GM21381 (cell line): ENCODE measurements at regions not wholly inside any gene's neighbourhood (a gene's known extent, or its start where the extent isn't known, plus 50 kb on each side); places are given as distances from the start of the nearest gene placed in this dataset.

ENCODE experiments used
- ATAC-seq: cut with Tn5 transposase; IDR thresholded peaks from one replicate; pipeline ENCODE4 v1.9.1; 2021; ENCODE audit warnings: mild to moderate bottlenecking, moderate library complexity; ENCODE audit not compliant: unreplicated experiment

- no peak for ATAC-seq
Observed at GRCh38 chr2:18325118-18325517, 235.3 kb downstream of the RDH14 start.

- no peak for ATAC-seq
Observed at GRCh38 chr2:18319987-18320386, 240.5 kb downstream of the RDH14 start.

- ATAC-seq, result no peak
Observed at GRCh38 chr2:18317017-18317416, 243.4 kb downstream of the RDH14 start.

- no peak for ATAC-seq
Observed at GRCh38 chr2:18312818-18313217, 247.6 kb downstream of the RDH14 start.

GRCh38 chr2:18311420-18312195 is 248.8 kb downstream of the RDH14 start:
- no peak for ATAC-seq

- ATAC-seq, result no peak
Observed at GRCh38 chr2:18309627-18310026, 250.8 kb downstream of the RDH14 start.

- no peak for ATAC-seq
Observed at GRCh38 chr2:18309188-18309587, 251.3 kb downstream of the RDH14 start.

GRCh38 chr2:18304849-18305248 is 255.6 kb downstream of the RDH14 start:
- ATAC-seq, result no peak

GRCh38 chr2:18301421-18302139 is 258.9 kb downstream of the RDH14 start:
- no peak for ATAC-seq

GRCh38 chr2:18299423-18300212 is 260.8 kb downstream of the RDH14 start:
- ATAC-seq, result no peak

- ATAC-seq, result no peak
Observed at GRCh38 chr2:18297534-18298058, 262.9 kb downstream of the RDH14 start.

GRCh38 chr2:18290386-18290785 is 270.1 kb downstream of the RDH14 start:
- no peak for ATAC-seq

- ATAC-seq, result no peak
Observed at GRCh38 chr2:18286897-18287296, 273.6 kb downstream of the RDH14 start.

GRCh38 chr2:18284331-18284730 is 276.1 kb downstream of the RDH14 start:
- no peak for ATAC-seq

- ATAC-seq, result no peak
Observed at GRCh38 chr2:18282026-18282425, 278.4 kb downstream of the RDH14 start.

GRCh38 chr2:18276583-18277075 is 283.8 kb downstream of the RDH14 start:
- ATAC-seq, result no peak

GRCh38 chr2:18273205-18273604 is 287.2 kb downstream of the RDH14 start:
- no peak for ATAC-seq

GRCh38 chr2:18272148-18272494 is 288.3 kb downstream of the RDH14 start:
- ATAC-seq, result no peak

- ATAC-seq, result no peak
Observed at GRCh38 chr2:18271370-18272147, 288.9 kb downstream of the RDH14 start.

- ATAC-seq, result no peak
Observed at GRCh38 chr2:18268400-18268799, 292.1 kb downstream of the RDH14 start.
